ENCODE measurements at regions not wholly inside any gene's neighbourhood (a gene's known extent, or its start where the extent isn't known, plus 50 kb on each side); places are given as distances from the start of the nearest gene placed in this dataset.

DNA sequence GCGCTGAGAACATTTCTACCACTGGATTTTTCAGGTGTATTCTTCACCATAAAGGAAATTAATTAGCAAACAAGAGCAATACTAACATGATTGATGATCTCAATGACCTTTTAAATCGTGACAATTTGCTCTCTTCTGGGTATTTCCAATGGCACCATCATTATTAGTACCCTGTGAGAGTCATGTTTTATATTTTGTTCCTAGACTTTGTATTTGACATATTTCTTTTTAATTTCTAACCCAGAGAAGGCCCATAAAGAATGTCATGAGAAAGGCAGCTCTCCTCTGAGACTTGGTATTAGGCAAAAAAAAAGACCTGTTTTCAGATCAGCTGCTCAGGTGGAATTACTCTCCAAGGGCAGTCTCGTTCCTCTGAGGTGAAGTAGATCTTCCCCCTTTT lies 1253.4 kb downstream of the ROBO2 start (continued):
- TF ChIP-seq ZNF615 (CRISPR knock-in tag; IDR thresholded peaks at IDR 0.05; ENCODE audit: borderline replicate concordance) (no peak), RARG (CRISPR knock-in tag; IDR thresholded peaks at IDR 0.05; ENCODE audit: low read depth) (no peak), KMT2B (CRISPR knock-in tag; IDR thresholded peaks at IDR 0.05) (no peak)

DNA sequence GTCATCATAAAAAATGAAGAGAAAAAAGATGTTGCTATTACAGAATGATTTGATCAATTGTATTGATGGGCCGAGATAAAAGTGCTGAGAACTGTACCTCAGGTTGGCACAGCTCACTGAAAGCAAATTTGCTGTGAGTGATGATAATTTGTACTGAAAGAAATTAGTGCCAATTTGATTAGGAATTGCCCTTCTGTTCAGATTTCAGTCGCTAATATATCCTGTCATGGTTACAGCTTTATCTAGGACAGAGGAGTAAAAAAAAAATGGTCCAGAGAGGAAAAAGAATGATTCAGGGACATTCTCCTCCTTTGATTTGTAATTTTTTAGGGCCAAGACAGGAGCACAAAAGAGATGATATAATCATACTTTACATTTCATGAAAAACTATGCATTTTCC lies 1264.2 kb downstream of the ROBO2 start:
- intact Hi-C loops (cut with micrococcal nuclease; ENCODE audit: unreplicated experiment): no loop called here
- Histone ChIP-seq H3K4me2 (ENCODE audit: low read depth, low read length) (no peak overlapping the region), H3K4me3 (replicated peaks in 1 of 3; ENCODE audit: insufficient read depth in 1 of 3, low read depth in 2 of 3, low read length in 3 of 3) (no peak overlapping the region), H3K4me1 (ENCODE audit: insufficient read depth, low read length) (no peaks in the 10 kb centered on the region), H2AFZ (ENCODE audit: low read length) (no peak overlapping the region), H3K79me2 (ENCODE audit: insufficient read depth, low read length) (no peaks in the 10 kb centered on the region), H3K36me3 (replicated peaks in 1 of 2; ENCODE audit: control insufficient read depth in 1 of 2, insufficient read depth in 2 of 2, low read length in 2 of 2) (no peaks in the 10 kb centered on the region), H3K27me3 (ENCODE audit: control insufficient read depth in 1 of 2, insufficient read depth in 2 of 2, low read length in 2 of 2) (no peaks in the 10 kb centered on the region; a peak in 1 of 5 replicates), H3K9ac (ENCODE audit: insufficient read depth, low read depth, low read length) (no peak overlapping the region), H3K27ac (ENCODE audit: extremely low read length, insufficient read depth, low read length) (no peak overlapping the region), H3K9me3 (ENCODE audit: low read length) (no peaks in the 10 kb centered on the region), H4K20me1 (ENCODE audit: insufficient read depth, low read length) (no peaks in the 10 kb centered on the region)
- TF ChIP-seq ZNF496 (CRISPR knock-in tag; IDR thresholded peaks at IDR 0.05; ENCODE audit: insufficient replicate concordance) (no peak), KDM5B (CRISPR knock-in tag; IDR thresholded peaks at IDR 0.05; ENCODE audit: borderline replicate concordance) (no peak), HIVEP1 (CRISPR knock-in tag; IDR thresholded peaks at IDR 0.05) (no peak), ZNF615 (CRISPR knock-in tag; IDR thresholded peaks at IDR 0.05; ENCODE audit: borderline replicate concordance) (no peak), ZNF230 (CRISPR knock-in tag; IDR thresholded peaks at IDR 0.05) (no peak), DR1 (CRISPR knock-in tag; IDR thresholded peaks at IDR 0.05) (no peak), ESRRA (CRISPR knock-in tag; IDR thresholded peaks at IDR 0.05; ENCODE audit: low read depth) (no peak), HNRNPUL1 (IDR thresholded peaks at IDR 0.05; ENCODE audit: low read depth, low read length) (no peak), ZNF891 (CRISPR knock-in tag; IDR thresholded peaks at IDR 0.05) (no peak), TARDBP (CRISPR knock-in tag; IDR thresholded peaks at IDR 0.05) (no peak), HNRNPK (IDR thresholded peaks at IDR 0.05; ENCODE audit: low read depth, low read length, poor library complexity, severe bottlenecking) (no peak)
- TF ChIP-seq, protein P1, sequence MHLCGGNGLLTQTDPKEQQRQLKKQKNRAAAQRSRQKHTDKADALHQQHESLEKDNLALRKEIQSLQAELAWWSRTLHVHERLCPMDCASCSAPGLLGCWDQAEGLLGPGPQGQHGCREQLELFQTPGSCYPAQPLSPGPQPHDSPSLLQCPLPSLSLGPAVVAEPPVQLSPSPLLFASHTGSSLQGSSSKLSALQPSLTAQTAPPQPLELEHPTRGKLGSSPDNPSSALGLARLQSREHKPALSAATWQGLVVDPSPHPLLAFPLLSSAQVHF (CRISPR knock-in tag; IDR thresholded peaks at IDR 0.05): no peak
- ChIA-PET POLR2A (no interaction called here), CTCF (ENCODE audit: low intra/inter-chr PET ratio, low total read pairs) (no interaction called here)
- FAIRE-seq (no peak), ATAC-seq (no peak), DNase-seq (ENCODE audit: low spot score) (no peak)
- in situ Hi-C loops (cut with HindIII; ENCODE audit: extremely low pct_ligation_motif_present, low pct_unique_long_range_greater_than_20kb): no loop called here
- no TSS peak for BruUV-seq (replicated peaks)
- 2% methylated on average over 2 of the region's 2 CpGs for WGBS (ENCODE audit: low lambda C conversion rate)
